ENCODE measurements at regions not wholly inside any gene's neighbourhood (a gene's known extent, or its start where the extent isn't known, plus 50 kb on each side); places are given as distances from the start of the nearest gene placed in this dataset.
"Not testable (repeated sequence)": the region's sequence is repeated elsewhere in the genome, so short reads cannot be mapped to it uniquely, and the experiment has no call there.

GRCh38 chr20:48445827-48446226, 382.0 kb downstream of the PREX1 start:
- H3K4me2 ChIP-seq (ENCODE audit: low read depth, low read length, poor library complexity, severe bottlenecking): no peak overlapping the region
- H3K9me3 ChIP-seq (ENCODE audit: insufficient read depth, low read depth, low read length): peaks cover 3% of the 10 kb centered on the region; the same call in 1 of the 2 replicates
- no peaks in the 10 kb centered on the region for H4K20me1 ChIP-seq (ENCODE audit: insufficient read depth, low read length, poor library complexity, severe bottlenecking)
- no peaks in the 10 kb centered on the region for H3K27me3 ChIP-seq (ENCODE audit: insufficient read depth, low read length, poor library complexity, severe bottlenecking)
- H3K79me2 ChIP-seq (ENCODE audit: insufficient read depth, low read length): no peaks in the 10 kb centered on the region
- no peaks in the 10 kb centered on the region for H3K36me3 ChIP-seq (ENCODE audit: insufficient read depth, low read length)
- no peaks in the 10 kb centered on the region for H3F3A ChIP-seq (ENCODE audit: low read depth)
- TF ChIP-seq EZH2phosphoT487 (IDR thresholded peaks at IDR 0.05; ENCODE audit: borderline replicate concordance): no peak
- no peak for TF ChIP-seq CTCF (conservative IDR thresholded peaks at IDR 0.05; ENCODE audit: low read length)
- no peak overlapping the region for H2AFZ ChIP-seq (ENCODE audit: low read length)
- no peak overlapping the region for H3K4me3 ChIP-seq (ENCODE audit: low read length, poor library complexity, severe bottlenecking)
- no peaks in the 10 kb centered on the region for H3K4me1 ChIP-seq (ENCODE audit: insufficient read depth, low read length, poor library complexity, severe bottlenecking)
- no peak overlapping the region for H3K9ac ChIP-seq (ENCODE audit: low read depth, low read length, poor library complexity, severe bottlenecking)
- no peaks in the 10 kb centered on the region for H3K9me2 ChIP-seq (replicated peaks; ENCODE audit: low read depth, low read length)

- H3K9me3 ChIP-seq (ENCODE audit: insufficient read depth, low read depth, low read length): peaks cover 3% of the 10 kb centered on the region; the same call in 1 of the 2 replicates
- H3K27me3 ChIP-seq (ENCODE audit: insufficient read depth, low read length, poor library complexity, severe bottlenecking): no peaks in the 10 kb centered on the region
- no peak overlapping the region for H2AFZ ChIP-seq (ENCODE audit: low read length)
- no peaks in the 10 kb centered on the region for H3F3A ChIP-seq (ENCODE audit: low read depth)
- no peak overlapping the region for H3K9ac ChIP-seq (ENCODE audit: low read depth, low read length, poor library complexity, severe bottlenecking)
- H3K4me1 ChIP-seq (ENCODE audit: insufficient read depth, low read length, poor library complexity, severe bottlenecking): no peaks in the 10 kb centered on the region
- H3K4me2 ChIP-seq (ENCODE audit: low read depth, low read length, poor library complexity, severe bottlenecking): no peak overlapping the region
- no peaks in the 10 kb centered on the region for H3K36me3 ChIP-seq (ENCODE audit: insufficient read depth, low read length)
- no peaks in the 10 kb centered on the region for H4K20me1 ChIP-seq (ENCODE audit: insufficient read depth, low read length, poor library complexity, severe bottlenecking)
- TF ChIP-seq CTCF (conservative IDR thresholded peaks at IDR 0.05; ENCODE audit: low read length) (no peak), EZH2phosphoT487 (IDR thresholded peaks at IDR 0.05; ENCODE audit: borderline replicate concordance) (no peak)
- H3K4me3 ChIP-seq (ENCODE audit: low read length, poor library complexity, severe bottlenecking): no peak overlapping the region
- H3K9me2 ChIP-seq (replicated peaks; ENCODE audit: low read depth, low read length): no peaks in the 10 kb centered on the region
- H3K79me2 ChIP-seq (ENCODE audit: insufficient read depth, low read length): no peaks in the 10 kb centered on the region
These were observed 383.6 kb downstream of the PREX1 start for GRCh38 chr20:48444249-48444648.

- Histone ChIP-seq H3K4me3 (ENCODE audit: low read length, poor library complexity, severe bottlenecking) (no peak overlapping the region), H3K9me2 (replicated peaks; ENCODE audit: low read depth, low read length) (no peaks in the 10 kb centered on the region), H3K9me3 (ENCODE audit: insufficient read depth, low read depth, low read length) (peaks cover 3% of the 10 kb centered on the region; the same call in 1 of the 2 replicates), H2AFZ (ENCODE audit: low read length) (no peak overlapping the region), H3K4me1 (ENCODE audit: insufficient read depth, low read length, poor library complexity, severe bottlenecking) (no peaks in the 10 kb centered on the region), H3K9ac (ENCODE audit: low read depth, low read length, poor library complexity, severe bottlenecking) (no peak overlapping the region), H3K79me2 (ENCODE audit: insufficient read depth, low read length) (no peaks in the 10 kb centered on the region), H3F3A (ENCODE audit: low read depth) (no peaks in the 10 kb centered on the region), H3K27me3 (ENCODE audit: insufficient read depth, low read length, poor library complexity, severe bottlenecking) (no peaks in the 10 kb centered on the region), H4K20me1 (ENCODE audit: insufficient read depth, low read length, poor library complexity, severe bottlenecking) (no peaks in the 10 kb centered on the region), H3K4me2 (ENCODE audit: low read depth, low read length, poor library complexity, severe bottlenecking) (no peak overlapping the region), H3K36me3 (ENCODE audit: insufficient read depth, low read length) (no peaks in the 10 kb centered on the region)
- no peak for TF ChIP-seq EZH2phosphoT487 (IDR thresholded peaks at IDR 0.05; ENCODE audit: borderline replicate concordance)
- TF ChIP-seq CTCF (conservative IDR thresholded peaks at IDR 0.05; ENCODE audit: low read length): no peak
These were observed 386.9 kb downstream of the PREX1 start for GRCh38 chr20:48440916-48441315.

- H3K4me2 ChIP-seq (ENCODE audit: low read depth, low read length, poor library complexity, severe bottlenecking); H4K20me1 ChIP-seq (ENCODE audit: insufficient read depth, low read length, poor library complexity, severe bottlenecking); H3F3A ChIP-seq (ENCODE audit: low read depth); H3K4me1 ChIP-seq (ENCODE audit: insufficient read depth, low read length, poor library complexity, severe bottlenecking); H2AFZ ChIP-seq (ENCODE audit: low read length); H3K9me2 ChIP-seq (replicated peaks; ENCODE audit: low read depth, low read length); H3K36me3 ChIP-seq (ENCODE audit: insufficient read depth, low read length); H3K79me2 ChIP-seq (ENCODE audit: insufficient read depth, low read length); H3K27me3 ChIP-seq (ENCODE audit: insufficient read depth, low read length, poor library complexity, severe bottlenecking); H3K9me3 ChIP-seq (ENCODE audit: insufficient read depth, low read depth, low read length); H3K4me3 ChIP-seq (ENCODE audit: low read length, poor library complexity, severe bottlenecking); H3K9ac ChIP-seq (ENCODE audit: low read depth, low read length, poor library complexity, severe bottlenecking): not testable (repeated sequence)
These were observed 387.5 kb downstream of the PREX1 start for GRCh38 chr20:48440261-48440660.
